GM12873 (cell line): ENCODE measurements at regions not wholly inside any gene's neighbourhood (a gene's known extent, or its start where the extent isn't known, plus 50 kb on each side); places are given as distances from the start of the nearest gene placed in this dataset.

Source experiments
- CTCF ChIP-seq: IDR thresholded peaks from 2 replicates; pipeline ENCODE4 v1.5.1; 2012; ENCODE audit warnings: low read depth, mild to moderate bottlenecking, moderate library complexity, low read length, control low read depth; ENCODE audit not compliant: insufficient read depth; ENCODE audit errors: missing control alignments

- no peak for TF ChIP-seq CTCF
Observed at GRCh38 chr6:51001399-51001798, 182.7 kb downstream of the TFAP2B start.

- no peak for TF ChIP-seq CTCF
Observed at GRCh38 chr6:51004380-51004779, 185.7 kb downstream of the TFAP2B start.

GRCh38 chr6:51005779-51006178 is 187.1 kb downstream of the TFAP2B start:
- no peak for TF ChIP-seq CTCF

DNA sequence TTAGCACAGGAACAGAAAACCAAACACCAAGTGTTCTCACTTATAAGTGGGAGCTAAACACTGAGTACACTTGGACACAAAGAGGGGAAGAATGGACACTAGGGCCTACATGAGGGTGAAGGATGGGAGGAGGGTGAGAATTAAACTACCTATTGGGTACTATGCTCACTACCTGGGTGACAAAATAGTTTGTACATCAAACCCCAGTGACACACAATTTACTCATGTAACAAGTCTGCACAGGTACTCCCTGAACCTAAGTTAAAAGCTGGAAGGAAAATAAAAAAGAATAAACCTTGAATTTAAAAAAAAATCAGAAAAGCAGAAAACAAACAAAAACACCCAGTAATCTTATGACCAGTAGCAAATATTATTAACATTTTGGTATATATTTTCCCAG is 188.6 kb downstream of the TFAP2B start:
- TF ChIP-seq CTCF = no peak

- no peak for TF ChIP-seq CTCF
Observed at GRCh38 chr6:51013376-51013775, 194.7 kb downstream of the TFAP2B start.

- TF ChIP-seq CTCF = no peak
Observed at GRCh38 chr6:51015394-51015793, 196.7 kb downstream of the TFAP2B start.

- TF ChIP-seq CTCF = no peak
Observed at GRCh38 chr6:51016489-51016888, 197.8 kb downstream of the TFAP2B start.
